ENCODE measurements at regions not wholly inside any gene's neighbourhood (a gene's known extent, or its start where the extent isn't known, plus 50 kb on each side); places are given as distances from the start of the nearest gene placed in this dataset.

- no peak for DNase-seq
Observed at GRCh38 chr2:53442783-53443182, 324.8 kb upstream of the CHAC2 start.

DNA sequence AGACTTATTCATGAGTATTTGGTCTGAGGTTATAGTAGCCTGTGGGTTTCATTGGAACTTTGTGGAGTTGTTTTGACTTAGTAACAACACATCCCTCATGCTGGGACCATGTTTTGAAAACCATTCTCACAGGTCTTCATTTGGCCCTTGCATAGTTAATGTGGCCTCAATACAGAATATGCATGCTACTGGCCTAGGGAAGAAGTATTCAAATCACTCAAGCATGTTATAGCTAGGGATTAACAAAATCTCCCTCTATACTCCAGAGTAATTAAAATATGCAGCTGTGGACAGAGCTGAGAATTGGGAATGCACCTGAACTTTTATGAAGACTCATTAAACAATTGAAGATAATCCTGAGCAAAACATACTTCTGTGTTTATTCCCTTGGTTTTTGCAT lies 325.5 kb upstream of the CHAC2 start:
- no peak for DNase-seq

GRCh38 chr2:53438692-53439091 lies 328.9 kb upstream of the CHAC2 start:
- DNase-seq = no peak

GRCh38 chr2:53438100-53438499 lies 329.5 kb upstream of the CHAC2 start:
- no peak for DNase-seq

- no peak for DNase-seq
Observed at GRCh38 chr2:53437371-53437770, 330.2 kb upstream of the CHAC2 start.

DNA sequence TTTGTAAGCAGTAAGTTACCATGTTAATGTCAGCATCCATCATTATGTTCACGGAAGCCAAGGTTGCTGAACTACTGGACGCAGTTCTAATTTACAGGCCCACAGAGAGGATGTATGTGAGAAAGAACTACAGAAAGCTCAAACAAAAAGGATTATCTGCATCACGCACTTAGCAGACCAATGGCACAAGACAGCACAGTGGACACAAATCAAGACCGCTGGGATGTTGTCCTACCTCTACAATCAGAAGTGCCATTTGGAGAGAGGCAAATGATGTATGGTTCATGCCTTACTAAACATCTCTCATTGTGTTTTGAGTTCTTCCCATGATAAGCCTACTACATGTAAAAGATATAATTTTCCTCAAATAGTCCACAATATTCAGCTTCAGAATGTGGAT lies 330.7 kb upstream of the CHAC2 start:
- no peak for DNase-seq

DNA sequence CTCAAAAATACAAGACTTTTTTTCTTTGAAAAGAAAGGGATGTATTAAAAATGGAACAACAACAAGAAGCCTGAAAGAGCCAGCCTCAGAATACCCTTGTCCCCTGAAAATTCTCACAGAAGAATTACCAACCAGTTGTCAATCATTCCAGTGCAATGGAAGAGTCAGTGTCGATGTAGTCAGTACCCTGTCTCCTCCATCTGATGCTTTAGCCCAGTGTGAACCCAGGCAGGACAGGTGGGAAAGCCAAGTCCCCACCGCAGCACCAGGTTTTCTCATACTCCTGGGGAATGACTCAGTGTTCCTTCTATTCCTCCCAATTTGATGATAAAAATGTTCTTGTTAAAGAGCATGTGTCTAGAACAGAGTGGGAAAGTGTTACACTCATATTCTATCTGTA lies 332.0 kb upstream of the CHAC2 start:
- DNase-seq = no peak

DNA sequence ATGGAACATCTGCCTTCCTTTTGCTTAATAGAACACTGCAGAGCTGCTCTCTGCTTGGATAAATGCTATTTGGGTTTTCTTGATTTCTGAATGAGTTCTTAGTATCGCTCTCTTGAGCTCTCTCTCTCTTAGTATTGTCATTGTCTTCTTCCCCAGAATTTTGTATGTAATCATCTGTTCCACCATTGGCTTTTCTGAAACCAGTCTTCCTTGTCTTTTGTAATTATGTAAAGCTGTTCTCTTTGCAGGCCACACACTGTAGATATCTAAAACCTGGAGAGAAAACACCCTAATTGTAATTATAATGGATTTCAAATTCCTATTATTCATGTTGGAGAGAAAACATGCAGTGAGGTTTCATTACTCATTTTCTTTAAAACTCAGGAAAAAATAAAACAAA lies 333.1 kb upstream of the CHAC2 start:
- no peak for DNase-seq

- no peak for DNase-seq
Observed at GRCh38 chr2:53432936-53433335, 334.7 kb upstream of the CHAC2 start.

DNA sequence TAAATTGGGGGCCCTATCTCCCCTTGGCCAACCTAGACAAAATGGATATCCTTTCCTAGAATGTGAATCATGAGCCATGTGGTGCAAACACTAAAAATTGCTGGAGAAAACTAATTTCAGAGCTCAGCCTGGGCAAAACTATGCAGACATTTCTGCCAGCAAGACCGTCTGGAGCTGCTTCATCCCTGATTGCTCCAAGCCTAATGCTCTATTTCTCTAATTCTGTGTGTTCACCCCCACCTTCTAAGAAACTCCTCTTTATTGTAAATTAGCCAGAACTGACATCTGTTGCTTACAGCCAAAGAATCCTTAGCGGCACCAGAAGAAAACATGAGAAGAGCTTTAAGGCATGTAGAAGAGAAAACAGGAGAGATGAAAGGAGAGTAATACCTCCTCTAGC lies 337.7 kb upstream of the CHAC2 start:
- DNase-seq = no peak

GRCh38 chr2:53424902-53425301 lies 342.7 kb upstream of the CHAC2 start:
- DNase-seq = no peak

- DNase-seq = no peak
Observed at GRCh38 chr2:53423465-53423864, 344.1 kb upstream of the CHAC2 start.

DNA sequence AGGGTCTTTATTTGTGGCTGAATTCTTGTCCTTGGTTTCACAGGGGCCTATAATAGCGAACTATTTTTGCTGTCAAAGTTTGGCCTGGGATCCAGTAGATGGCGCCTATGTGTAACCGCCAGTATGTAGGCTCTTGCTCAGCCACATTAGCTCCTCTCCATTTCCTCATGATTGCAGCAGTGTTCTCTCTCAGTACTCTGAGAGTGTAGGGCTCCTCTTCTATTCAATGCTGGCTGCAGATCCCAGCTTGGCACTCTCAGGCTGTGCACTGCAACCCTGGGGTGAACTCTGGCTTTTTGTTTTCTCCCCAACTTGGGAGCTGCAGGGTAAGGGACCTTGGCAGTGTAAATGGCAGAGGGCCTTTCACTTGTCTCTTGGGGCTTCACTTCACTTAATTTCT lies 344.6 kb upstream of the CHAC2 start:
- DNase-seq = no peak

GRCh38 chr2:53417385-53417784 lies 350.2 kb upstream of the CHAC2 start:
- no peak for DNase-seq

- DNase-seq = no peak
Observed at GRCh38 chr2:53407363-53408080, 360.1 kb upstream of the CHAC2 start.

GRCh38 chr2:53403792-53404413 lies 363.7 kb upstream of the CHAC2 start:
- no peak for DNase-seq

DNA sequence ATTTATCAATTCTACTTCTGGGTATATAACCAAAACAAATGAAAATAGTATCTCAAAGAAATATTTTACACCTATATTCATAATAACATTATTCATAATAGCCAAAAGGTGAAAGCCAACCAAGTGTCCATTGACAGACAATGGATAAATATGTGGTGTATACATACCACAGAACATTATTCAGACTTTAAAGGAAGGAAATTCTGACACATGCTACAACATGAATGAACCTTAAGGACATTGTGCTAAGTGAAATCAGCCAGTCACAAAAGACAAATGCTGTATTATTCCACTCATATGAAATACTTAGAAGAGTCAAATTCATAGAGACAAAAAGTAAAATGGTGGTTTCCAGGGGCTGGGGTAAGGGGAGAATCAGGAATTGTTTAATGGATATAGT lies 370.5 kb upstream of the CHAC2 start:
- DNase-seq = no peak

DNA sequence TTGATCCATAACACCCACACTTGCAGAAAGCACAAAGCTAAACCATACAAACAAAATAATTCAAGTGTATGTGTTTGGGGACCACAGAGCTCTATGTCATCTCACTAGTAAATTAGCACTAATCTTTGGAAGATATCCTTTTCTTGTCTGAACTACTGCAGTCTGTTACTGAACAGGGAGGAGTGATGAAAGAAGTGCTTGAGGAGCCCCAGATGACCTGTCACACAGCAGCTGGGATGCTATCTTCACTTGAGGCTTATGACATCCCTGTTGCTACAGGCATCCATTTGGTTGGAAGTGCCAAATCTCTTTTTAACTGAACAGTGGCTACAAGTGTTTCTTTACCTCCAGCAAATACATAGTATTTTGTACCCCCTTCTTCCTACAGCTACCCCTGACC lies 386.3 kb upstream of the CHAC2 start:
- DNase-seq = no peak

DNA sequence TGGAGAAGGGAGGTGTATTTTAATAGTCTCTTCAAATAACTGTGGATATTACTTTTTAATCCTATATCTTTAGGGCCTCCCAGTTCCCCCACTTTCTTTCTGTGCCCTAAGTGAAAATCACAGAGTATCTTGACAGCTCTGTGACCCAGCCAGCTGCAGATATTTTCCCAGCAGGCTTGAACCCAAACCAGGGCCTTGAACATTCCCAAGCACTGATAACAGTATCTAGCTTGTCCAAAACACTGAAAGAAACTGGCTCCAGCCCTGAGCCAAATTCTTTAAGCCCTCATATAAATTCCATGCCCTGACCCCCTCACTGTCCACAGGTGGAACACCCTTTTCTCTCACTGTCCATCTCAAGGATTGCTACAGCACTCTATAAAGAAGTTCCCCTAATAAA lies 388.1 kb upstream of the CHAC2 start:
- DNase-seq = no peak

DNA sequence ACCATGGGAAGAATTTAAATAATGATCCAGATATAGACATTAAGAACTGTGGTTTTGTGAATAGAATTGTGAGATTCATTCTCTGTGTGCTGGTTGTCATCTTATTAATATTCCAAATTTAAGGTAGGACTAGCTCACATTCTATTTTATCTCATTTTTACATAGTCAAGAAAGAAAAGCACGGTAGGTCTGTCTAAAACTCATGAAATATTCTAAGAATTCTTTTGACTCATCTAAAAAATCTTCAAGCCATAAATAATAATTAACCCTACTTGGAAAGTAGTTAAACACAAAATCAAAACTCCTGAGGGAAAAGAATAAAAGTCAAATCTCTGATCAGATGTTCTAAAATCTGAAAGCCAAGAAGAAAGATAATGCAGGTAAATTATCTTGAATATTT lies 388.8 kb upstream of the CHAC2 start:
- DNase-seq = no peak

GRCh38 chr2:53373126-53373525 lies 394.5 kb upstream of the CHAC2 start:
- no peak for DNase-seq

DNA sequence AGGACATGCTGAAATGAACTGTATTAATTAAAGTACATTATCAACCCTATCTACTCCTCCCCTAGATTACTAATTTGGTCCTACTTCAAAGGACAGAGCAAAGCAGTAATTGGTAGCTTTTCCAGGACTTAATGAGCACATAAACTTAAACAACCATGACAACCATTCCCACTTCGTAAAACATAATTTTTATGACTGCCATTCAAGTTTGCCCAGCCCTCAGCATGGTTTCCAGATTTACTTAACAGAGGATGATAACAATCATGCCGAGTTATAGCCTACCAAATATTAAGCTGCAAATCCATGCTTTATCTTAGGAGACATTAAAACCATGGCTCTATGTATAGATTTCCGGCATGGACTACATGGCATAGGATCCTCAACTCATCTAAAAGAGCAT lies 401.1 kb upstream of the CHAC2 start:
- no peak for DNase-seq

DNA sequence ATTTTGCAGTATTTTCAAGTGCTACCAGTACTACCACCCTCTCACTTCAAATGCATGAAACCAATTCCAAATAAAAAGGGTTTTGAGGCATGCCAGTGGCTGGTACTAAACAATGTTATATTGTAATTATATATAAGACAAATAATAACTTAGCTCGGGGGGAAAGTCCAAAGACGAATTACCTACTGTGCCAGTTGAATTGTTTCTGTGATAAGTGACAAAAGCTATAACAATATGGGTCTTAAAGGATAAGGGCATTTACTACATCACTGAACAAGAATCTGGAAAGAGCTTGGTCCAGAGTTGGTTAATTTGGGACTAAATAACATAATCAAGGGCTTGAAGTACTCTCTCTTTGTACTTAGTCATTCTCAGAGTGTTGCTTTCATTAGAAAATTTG lies 404.7 kb upstream of the CHAC2 start:
- no peak for DNase-seq

DNA sequence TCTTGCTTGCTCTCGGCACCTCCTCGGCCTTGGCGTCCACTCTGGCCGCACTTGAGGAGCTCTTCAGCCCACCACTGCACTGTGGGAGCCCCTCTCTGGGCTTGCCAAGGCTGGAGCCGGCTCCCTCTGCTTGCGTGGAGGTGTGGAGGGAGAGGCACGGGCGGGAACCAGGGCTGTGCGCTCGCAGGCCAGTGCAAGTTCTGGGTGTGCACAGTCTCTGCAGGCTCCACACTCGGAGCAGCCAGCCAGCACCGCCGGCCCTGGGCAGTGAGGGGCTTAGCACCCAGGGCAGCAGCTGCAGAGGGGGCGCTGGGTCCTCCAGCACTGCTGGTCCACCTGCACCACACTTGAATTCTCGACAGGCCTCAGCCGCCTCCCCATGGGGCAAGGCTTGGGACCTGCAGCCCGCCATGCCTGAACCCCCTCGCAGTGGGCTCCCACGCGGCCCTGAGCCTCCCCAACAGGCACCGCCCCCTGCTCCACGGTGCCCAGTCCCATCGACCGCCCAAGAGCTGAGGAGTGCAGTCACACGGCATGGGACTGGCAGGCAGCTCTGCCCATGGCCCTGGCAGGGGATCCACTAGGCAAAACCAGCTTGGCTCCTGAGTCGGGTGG lies 411.2 kb upstream of the CHAC2 start:
- DNase-seq = no peak

All from right hindlimb (tissue), 1 donor.